ENCODE measurements at regions not wholly inside any gene's neighbourhood (a gene's known extent, or its start where the extent isn't known, plus 50 kb on each side); places are given as distances from the start of the nearest gene placed in this dataset.
"Not testable (repeated sequence)": the region's sequence is repeated elsewhere in the genome, so short reads cannot be mapped to it uniquely, and the experiment has no call there.

DNA sequence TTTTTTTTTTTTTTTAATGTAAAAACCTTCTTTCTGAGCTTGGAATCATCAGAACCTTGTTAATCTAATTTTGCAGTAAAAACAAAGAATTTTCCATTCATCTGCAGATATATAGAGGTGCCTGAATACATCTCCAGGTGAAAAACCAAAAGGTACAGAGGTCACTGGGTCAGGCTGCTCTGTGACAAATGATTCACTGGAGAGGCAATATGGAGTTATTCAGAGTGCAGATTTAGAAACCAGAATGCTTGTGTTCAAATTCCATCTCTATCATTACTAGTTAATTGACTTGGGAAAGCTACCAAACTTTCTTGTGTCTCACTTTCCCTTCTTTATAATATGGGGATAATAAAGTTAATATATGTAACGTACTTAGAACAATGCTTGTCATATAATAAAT, 51.5 kb upstream of the C1orf53 start:
- no peak for DNase-seq (ENCODE audit: low read depth)

DNA sequence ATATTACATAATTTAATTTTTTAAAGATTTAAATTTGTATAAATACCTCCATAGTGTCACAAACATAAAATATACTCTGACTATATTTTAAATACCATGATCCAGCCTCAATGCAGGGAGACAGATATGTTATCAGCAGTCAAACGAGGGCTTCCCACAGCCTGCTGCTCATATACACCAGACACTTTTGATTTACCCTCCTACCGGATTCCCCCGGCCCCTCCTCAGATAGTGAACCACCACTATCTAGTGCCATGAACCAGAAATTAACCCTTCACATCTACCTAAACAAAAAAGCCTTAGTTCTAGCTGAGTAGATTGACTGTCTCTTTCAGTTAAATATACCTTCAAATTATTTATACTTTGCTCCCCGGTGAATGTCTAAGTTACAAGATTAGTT, 52.4 kb upstream of the C1orf53 start:
- DNase-seq (ENCODE audit: low read depth) = no peak

DNA sequence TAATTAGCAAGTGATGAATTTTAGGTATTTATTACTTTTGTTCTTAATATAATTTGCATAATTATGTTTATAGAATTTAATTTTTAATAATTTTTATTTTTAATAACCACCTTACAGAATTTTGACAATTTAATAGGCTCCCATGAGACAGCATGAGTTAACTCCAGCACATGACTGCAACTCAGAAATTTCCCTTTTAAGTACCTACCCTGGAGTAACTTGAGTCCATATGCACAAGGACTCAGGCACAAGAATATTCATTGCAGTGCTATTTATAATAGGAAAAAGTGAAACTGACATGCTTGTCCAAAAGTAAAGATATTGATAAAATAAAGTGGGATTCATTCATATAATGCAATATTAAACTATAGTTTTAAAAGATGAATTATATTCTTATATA, 54.1 kb upstream of the C1orf53 start:
- DNase-seq (ENCODE audit: low read depth) = no peak

DNA sequence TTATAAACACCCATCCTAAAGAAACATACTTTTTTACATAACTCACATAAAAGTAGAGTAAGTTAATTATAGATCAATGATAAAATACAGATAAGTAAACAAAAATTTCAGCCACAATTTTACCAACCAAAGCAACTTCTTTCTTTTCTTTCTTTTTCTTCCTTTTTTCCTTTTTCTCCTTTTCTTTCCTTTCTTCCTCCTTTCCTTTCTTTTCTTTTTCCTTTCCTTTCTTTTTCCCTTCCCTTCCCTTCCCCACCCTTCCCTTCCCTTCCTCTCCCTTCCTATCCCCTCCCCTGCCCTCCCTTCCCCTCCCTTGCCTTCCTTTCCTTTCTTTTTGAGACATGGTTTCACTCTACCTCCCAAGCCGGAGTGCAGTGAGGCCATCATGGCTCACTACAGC, 56.5 kb upstream of the C1orf53 start:
- DNase-seq (ENCODE audit: low read depth) = no peak

DNA sequence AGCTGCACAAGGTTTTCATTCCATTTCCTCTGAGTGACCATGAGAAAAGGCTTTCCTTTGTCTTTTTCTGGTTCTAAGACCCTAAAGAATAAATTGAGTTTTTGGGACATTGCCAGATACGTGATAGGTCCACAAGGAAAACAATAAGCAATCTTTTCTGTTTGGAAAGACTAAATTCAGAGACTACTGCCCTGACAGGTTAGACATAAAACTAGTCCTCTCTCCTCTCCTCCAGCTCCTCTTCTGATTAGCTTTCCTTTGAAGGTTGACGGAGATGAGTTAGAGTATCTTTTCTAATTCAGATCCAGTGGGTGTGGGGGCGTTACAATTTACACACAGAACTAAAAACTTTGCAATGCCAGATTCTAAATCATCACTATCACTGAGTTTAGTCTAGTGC, 57.8 kb upstream of the C1orf53 start:
- DNase-seq (ENCODE audit: low read depth) = no peak

DNA sequence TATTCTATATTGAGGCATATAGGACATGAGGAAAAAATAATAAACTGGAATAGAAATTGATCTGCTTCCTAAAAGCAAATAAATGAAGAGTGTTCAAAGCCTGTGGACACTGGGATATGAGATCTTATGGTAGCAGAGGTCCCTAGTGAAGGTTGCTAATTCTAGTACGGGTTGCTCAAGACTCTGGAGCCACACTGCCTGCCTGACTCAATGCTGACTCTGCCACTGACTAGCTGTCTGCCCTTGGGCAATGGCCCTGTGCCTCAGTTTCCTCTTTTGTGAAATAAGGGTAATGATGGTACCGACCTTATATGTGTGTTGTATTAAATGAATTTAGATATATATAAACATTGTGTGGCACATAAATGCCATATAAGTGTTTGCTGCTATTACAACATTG, 59.0 kb upstream of the C1orf53 start:
- no peak for DNase-seq (ENCODE audit: low read depth)

DNA sequence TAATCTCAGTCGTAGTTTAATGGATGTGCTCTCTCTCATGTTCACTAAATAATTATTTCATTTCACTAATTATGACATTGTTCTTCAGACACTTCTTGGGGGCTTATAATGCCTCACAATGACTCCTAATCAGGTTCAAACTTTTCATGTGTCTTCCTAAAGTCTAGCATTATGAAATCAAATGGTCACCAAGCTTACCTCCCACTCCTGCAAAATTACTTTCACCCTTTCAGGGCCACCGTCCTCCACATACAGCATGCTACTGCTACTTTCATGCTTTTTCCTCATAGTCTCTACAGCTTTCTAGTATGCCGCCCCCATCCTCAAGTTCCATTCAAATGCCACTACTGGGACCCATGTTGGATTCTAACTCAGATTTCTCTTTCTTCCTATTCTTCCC, 59.8 kb upstream of the C1orf53 start:
- DNase-seq (ENCODE audit: low read depth) = no peak

DNA sequence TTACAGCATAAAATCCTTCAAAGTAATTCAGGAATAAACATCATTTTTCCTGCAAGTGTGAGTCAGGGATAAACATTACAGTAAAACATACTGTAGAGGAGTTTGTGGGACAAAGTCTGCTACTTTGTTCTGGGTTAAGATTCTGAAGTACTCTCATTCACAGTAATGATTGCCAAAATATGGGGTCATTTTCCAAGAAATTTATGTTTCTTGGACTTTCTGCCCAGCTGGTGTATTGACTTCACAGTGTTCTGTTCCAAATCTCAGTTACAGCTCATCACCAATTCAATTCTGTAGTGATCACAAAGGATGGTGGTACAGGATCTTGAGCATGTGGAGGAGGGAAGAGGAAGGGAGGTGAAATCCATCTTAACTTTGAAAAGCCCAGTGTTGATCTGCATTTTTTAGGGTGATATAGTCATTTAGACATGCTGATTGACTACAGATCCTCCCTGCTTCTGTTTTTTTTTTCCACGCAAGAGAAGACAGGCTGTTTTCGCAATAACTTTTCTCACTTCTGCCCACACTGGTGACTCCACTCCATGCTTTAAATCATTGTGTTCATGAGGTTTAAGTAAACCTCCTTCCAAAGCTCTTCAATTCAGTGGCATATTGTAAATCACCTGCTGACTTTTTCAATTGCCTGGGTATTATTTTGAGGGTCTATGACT, 60.4 kb upstream of the C1orf53 start:
- no peak for DNase-seq (ENCODE audit: low read depth)

DNA sequence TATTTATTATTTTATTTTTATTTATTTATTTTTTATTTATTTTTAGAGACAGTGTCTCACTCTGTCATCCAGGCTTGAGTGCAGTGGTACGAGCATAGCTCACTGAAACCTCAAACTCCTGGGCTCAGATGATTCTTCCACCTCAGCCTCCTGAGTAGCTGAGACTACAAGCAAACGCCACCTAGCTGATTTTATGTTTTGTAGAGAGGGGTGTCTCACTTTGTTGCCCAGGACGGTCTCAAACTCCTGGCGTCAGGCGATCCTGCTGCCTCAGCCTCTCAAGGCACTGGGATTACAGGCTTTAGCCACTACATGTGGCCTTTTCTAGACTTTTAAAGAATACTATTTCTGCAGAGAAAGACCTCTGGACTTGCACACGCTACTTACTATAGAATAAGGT, 61.3 kb upstream of the C1orf53 start:
- no peak for DNase-seq (ENCODE audit: low read depth)

DNA sequence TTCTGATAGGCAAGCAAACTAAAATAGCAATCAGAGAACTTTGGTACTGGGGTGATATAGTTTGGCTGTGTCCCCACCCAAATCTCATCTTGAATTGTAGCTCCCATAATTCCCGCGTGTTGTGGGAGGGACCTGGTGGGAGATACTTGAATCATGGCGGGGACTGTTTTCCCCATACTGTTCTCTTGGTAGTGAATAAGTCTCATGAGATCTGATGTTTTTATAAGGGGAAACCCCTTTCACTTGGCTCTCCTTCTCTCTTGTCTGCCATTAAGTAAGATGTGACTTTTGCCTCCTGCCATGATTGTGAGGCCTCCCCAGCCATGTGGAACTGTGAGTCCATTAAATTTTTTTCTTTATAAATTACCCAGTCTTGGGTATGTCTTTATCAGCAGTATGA, 62.6 kb upstream of the C1orf53 start:
- not testable (repeated sequence) for DNase-seq (ENCODE audit: low read depth)

DNA sequence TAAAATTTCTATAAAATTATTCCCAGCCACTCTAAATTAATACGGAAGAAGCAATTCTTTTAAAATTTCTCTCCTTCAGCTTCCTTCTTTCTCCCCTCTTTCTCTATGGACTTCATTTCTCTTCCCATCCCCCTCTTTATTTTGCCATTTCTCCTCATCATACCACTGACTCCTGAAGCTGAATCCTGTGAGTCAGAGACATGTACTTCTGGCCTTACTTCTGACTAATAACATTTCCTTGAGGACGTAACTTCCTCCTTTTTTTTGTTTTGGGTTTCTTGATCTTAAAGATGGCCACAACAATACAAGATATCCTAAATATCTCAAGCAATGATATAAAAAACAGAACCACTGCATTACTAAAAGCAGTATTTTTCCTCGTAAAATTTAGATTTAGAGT, 63.6 kb upstream of the DENND1B start:
- DNase-seq (ENCODE audit: low read depth) = peak; percentile 8

DNA sequence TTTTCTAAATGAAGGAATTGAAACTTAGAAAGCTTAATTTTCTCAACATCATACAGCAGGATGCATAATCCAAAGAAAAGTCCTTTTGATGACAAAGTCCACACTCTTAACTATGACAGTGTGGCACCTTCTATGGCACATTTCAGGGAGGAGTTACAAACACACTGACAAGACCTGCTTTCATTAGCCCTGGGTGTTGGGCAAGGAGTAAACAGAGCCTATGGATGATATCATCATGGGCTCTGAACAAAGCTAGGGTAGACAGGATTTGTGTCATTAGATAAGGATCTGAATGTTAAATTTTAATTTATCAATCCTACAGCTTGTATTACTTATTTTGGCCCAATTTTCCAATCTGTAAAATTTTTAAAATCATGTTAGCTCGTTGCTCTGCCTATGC, 62.6 kb upstream of the DENND1B start:
- DNase-seq (ENCODE audit: low read depth) = no peak

DNA sequence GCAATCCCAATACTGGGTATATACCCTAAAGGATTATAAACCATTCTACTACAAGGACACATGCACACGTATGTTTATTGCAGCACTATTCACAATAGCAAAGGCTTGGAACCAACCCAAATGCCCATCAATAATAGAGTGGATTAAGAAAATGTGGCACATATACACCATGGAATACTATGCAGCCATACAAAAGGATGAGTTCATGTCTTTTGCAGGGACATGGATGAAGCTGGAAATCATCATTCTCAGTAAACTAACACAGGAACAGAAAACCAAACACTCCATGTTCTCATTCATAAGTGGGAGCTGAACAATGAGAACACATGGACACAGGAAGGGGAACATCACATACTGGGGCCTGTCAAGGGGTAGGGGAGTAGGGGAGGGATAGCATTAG, 61.1 kb upstream of the DENND1B start:
- DNase-seq (ENCODE audit: low read depth) = not testable (repeated sequence)

DNA sequence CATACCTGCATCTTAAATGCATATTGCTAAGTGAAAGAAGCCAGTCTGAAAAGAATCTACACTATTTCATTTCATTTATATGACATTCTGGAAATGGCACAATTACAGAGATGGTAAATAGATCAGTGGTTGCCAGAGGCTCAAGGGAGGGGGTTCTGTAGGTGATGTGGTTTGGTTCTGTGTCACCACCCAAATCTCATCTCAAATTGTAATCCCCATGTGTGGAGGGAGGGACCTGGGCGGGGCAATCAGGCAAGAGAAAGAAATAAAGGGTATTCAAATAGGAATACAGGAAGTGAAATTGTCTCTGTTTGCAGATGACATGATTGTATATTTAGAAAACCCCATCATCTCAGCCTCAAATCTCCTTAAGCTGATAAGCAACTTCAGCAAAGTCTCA, 53.7 kb upstream of the DENND1B start:
- DNase-seq (ENCODE audit: low read depth) = not testable (repeated sequence)

DNA sequence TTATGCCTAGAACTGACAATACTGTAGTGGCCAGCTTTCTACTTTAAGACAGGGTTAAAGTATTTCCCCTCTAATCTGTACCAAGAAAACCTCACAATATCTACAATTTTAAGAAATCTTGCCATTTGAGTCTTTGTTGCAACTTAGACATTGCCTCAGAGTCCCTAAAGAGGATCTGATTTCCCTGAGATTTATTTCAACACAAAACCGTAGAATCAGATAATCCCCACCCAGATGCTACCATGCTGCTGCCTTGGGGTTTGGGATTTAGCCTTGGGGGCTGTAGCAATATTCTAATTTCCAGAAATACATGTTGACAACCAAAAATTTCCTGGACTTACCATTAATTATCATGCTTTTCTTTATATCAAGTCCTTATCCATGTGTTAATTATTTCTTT, 50.3 kb upstream of the DENND1B start:
- DNase-seq (ENCODE audit: low read depth) = no peak
